ENCODE measurements at regions not wholly inside any gene's neighbourhood (a gene's known extent, or its start where the extent isn't known, plus 50 kb on each side); places are given as distances from the start of the nearest gene placed in this dataset.

DNA sequence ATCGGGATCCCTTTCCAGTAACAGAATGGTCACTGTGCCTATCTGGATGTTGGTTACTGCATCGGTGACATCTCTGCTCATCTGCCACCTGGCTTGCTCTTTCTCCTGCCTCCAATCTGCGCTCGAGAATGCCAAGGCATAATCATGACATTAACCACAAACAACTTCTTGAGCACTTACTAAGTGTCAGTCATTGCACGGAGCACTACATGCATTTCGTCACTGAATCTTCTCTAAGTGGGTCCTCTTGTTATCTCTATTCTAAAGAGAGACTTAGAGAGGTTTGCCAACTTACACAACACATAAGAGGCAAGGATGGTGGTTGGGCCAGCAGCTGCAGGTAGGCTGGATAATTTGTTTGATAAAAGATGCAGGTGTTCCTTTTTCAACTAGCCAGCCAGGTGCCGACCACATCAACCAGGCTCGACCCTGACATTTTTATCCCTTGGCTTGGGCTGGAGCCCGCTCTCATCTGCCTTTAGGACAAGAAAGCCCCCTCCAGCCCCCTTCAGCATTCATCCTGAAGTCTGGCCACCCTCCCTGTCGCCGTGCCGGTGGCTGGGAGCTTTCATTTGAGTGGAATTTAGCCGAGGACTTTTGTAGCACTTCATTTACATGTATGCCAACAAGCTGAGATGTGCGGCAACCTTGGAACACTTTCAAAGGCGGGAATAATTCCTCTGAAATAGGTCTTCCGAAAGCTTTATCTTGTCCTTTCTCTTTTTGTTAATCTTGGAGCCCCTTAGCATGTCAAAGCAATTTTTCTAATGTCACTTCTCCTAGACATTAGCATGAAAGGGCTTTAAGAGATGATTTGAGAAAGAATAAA, 89.3 kb upstream of the NKD1 start:
- TF ChIP-seq, protein P1, sequence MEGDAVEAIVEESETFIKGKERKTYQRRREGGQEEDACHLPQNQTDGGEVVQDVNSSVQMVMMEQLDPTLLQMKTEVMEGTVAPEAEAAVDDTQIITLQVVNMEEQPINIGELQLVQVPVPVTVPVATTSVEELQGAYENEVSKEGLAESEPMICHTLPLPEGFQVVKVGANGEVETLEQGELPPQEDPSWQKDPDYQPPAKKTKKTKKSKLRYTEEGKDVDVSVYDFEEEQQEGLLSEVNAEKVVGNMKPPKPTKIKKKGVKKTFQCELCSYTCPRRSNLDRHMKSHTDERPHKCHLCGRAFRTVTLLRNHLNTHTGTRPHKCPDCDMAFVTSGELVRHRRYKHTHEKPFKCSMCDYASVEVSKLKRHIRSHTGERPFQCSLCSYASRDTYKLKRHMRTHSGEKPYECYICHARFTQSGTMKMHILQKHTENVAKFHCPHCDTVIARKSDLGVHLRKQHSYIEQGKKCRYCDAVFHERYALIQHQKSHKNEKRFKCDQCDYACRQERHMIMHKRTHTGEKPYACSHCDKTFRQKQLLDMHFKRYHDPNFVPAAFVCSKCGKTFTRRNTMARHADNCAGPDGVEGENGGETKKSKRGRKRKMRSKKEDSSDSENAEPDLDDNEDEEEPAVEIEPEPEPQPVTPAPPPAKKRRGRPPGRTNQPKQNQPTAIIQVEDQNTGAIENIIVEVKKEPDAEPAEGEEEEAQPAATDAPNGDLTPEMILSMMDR (IDR thresholded peaks at IDR 0.05): no peak
- TF ChIP-seq, protein P2, sequence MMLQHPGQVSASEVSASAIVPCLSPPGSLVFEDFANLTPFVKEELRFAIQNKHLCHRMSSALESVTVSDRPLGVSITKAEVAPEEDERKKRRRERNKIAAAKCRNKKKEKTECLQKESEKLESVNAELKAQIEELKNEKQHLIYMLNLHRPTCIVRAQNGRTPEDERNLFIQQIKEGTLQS (CRISPR knock-in tag; conservative IDR thresholded peaks at IDR 0.05): no peak
- TF ChIP-seq, protein P3, sequence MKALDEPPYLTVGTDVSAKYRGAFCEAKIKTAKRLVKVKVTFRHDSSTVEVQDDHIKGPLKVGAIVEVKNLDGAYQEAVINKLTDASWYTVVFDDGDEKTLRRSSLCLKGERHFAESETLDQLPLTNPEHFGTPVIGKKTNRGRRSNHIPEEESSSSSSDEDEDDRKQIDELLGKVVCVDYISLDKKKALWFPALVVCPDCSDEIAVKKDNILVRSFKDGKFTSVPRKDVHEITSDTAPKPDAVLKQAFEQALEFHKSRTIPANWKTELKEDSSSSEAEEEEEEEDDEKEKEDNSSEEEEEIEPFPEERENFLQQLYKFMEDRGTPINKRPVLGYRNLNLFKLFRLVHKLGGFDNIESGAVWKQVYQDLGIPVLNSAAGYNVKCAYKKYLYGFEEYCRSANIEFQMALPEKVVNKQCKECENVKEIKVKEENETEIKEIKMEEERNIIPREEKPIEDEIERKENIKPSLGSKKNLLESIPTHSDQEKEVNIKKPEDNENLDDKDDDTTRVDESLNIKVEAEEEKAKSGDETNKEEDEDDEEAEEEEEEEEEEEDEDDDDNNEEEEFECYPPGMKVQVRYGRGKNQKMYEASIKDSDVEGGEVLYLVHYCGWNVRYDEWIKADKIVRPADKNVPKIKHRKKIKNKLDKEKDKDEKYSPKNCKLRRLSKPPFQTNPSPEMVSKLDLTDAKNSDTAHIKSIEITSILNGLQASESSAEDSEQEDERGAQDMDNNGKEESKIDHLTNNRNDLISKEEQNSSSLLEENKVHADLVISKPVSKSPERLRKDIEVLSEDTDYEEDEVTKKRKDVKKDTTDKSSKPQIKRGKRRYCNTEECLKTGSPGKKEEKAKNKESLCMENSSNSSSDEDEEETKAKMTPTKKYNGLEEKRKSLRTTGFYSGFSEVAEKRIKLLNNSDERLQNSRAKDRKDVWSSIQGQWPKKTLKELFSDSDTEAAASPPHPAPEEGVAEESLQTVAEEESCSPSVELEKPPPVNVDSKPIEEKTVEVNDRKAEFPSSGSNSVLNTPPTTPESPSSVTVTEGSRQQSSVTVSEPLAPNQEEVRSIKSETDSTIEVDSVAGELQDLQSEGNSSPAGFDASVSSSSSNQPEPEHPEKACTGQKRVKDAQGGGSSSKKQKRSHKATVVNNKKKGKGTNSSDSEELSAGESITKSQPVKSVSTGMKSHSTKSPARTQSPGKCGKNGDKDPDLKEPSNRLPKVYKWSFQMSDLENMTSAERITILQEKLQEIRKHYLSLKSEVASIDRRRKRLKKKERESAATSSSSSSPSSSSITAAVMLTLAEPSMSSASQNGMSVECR (CRISPR knock-in tag; IDR thresholded peaks at IDR 0.05; ENCODE audit: borderline replicate concordance): no peak
- TF ChIP-seq MYBL2 (CRISPR knock-in tag; IDR thresholded peaks at IDR 0.05): no peak

Measured in WTC11 (cell line).